Uterus (tissue), 3 donors: ENCODE measurements at regions not wholly inside any gene's neighbourhood (a gene's known extent, or its start where the extent isn't known, plus 50 kb on each side); places are given as distances from the start of the nearest gene placed in this dataset.

Source experiments
- DNase-seq, 2 donors: peaks; one replicate each; pipeline ENCODE4 v3.0.0-alpha.2; 2019 to 2020
- H3K27ac ChIP-seq, 2 donors: fragments of 200-600 bp; sonication (generic); 1 replicate in 1 of 2; 2 replicates in 1 of 2; pipeline ENCODE4 v1.5.1; 2016 to 2018
- H3K27me3 ChIP-seq, 2 donors: fragments of 200-600 bp; sonication (generic); one replicate each; pipeline ENCODE4 v1.5.1; 2018 to 2019; ENCODE audit warnings: control low read depth in 1 of 2
- H3K36me3 ChIP-seq, 2 donors: fragments of 200-600 bp; sonication (generic); one replicate each; pipeline ENCODE4 v1.5.1; 2019; ENCODE audit warnings: control low read depth in 1 of 2
- H3K4me1 ChIP-seq, 2 donors: fragments of 200-600 bp; sonication (generic); one replicate each; pipeline ENCODE4 v1.5.1; 2018 to 2019; ENCODE audit warnings: control low read depth in 1 of 2
- H3K4me3 ChIP-seq, 2 donors: fragments of 200-600 bp; sonication (generic); 1 replicate in 1 of 2; 2 replicates in 1 of 2; pipeline ENCODE4 v1.5.1; 2018 to 2019; ENCODE audit warnings: mild to moderate bottlenecking in 1 of 2
- H3K9me3 ChIP-seq, 2 donors: fragments of 200-600 bp; sonication (generic); one replicate each; pipeline ENCODE4 v1.5.1; 2019; ENCODE audit warnings: control low read depth in 1 of 2
- CTCF ChIP-seq, 4 experiments: fragments of 200-600 bp in 2 of 4; fragments of 450-650 bp in 2 of 4; sonication (generic) in 2 of 4; IDR thresholded peaks; one replicate each; pipeline ENCODE4 v1.5.1; 2016 to 2019; ENCODE audit warnings: antibody characterized with exemption in 4 of 4, mild to moderate bottlenecking in 2 of 4, moderate library complexity in 1 of 4
- POLR2A ChIP-seq, 2 donors: fragments of 450-650 bp; IDR thresholded peaks; one replicate each; pipeline ENCODE4 v1.6.1; 2016; ENCODE audit warnings: antibody characterized with exemption in 2 of 2, mild to moderate bottlenecking in 1 of 2, moderate library complexity in 1 of 2
- intact Hi-C: fragments of 100-400 bp; cut with DNase I; formaldehyde crosslinking; loops from one replicate; pipeline ENCODE4 v1.15.1; 2023; ENCODE audit warnings: low total_unique reads
- donor health status: DM: yes; HTN: yes; CAD: no.

DNA sequence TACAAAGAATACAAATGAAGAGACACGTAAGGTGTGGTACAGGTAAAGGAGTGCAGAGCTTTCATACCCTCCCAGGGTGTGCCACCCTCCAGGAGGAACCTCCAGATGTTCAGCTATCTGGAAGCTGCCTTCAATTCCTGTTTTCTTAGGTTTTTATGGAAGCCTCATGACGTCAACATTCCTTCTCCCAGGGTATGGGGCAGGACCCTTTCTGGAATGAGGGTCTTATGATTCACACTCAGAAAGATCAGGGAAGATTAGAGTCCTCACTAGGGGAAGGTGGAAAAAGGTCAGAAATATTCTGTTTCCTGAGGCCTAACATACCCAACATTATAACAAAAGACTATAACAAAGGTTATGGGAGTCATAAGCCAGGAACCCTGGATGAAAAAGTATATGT, 99.8 kb upstream of the PLCL2 start:
- Histone ChIP-seq H3K4me1 (no peaks in the 10 kb centered on the region), H3K27ac (no peak overlapping the region), H3K4me3 (no peak overlapping the region), H3K36me3 (no peaks in the 10 kb centered on the region), H3K27me3 (no peaks in the 10 kb centered on the region), H3K9me3 (no peaks in the 10 kb centered on the region)
- TF ChIP-seq POLR2A (IDR thresholded peaks at IDR 0.05) (no peak), CTCF (IDR thresholded peaks at IDR 0.05) (no peak)
- intact Hi-C loops = no loop called here
- no peak for DNase-seq

- intact Hi-C loops = no loop called here
- H3K9me3 ChIP-seq = no peaks in the 10 kb centered on the region
These were observed 99.3 kb upstream of the PLCL2 start for GRCh38 chr3:16785465-16785864.

DNA sequence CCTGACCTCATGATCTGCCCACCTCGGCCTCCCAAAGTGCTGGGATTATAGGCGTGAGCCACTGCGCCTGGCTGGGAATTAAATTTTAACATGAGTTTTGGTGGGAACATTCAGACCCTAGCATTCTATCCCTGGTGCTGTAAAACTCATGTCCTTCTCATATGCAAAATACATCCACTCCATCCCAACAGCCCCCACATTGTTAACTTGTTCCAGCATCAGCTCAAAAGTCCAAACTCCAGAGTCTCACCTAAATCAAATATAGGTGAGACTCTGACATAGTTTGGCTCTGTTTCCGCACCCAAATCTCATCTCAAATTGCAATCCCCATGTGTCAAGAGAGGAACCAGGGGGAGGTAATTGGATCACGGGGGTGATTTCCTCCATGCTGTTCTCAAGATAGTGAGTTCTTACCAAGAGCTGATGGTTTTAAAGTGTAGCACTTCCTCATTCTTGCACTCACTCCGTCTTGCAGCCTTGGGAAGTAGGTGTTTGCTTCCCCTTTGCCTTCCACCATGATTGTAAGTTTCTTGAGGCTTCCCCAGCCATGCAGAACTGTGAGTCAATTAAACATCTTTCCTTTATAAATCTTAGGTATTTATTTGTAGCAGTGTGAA, 96.2 kb upstream of the PLCL2 start:
- no peaks in the 10 kb centered on the region for H3K36me3 ChIP-seq
- DNase-seq = no peak
- no peak overlapping the region for H3K27ac ChIP-seq
- H3K4me1 ChIP-seq = no peaks in the 10 kb centered on the region
- no peak overlapping the region for H3K4me3 ChIP-seq
- H3K9me3 ChIP-seq = no peaks in the 10 kb centered on the region
- intact Hi-C loops = no loop called here
- H3K27me3 ChIP-seq = no peaks in the 10 kb centered on the region
- TF ChIP-seq POLR2A (IDR thresholded peaks at IDR 0.05) (no peak), CTCF (IDR thresholded peaks at IDR 0.05) (no peak)

More at GRCh38 chr3:16785465-16785864, 99.3 kb upstream of the PLCL2 start:
- no peak for TF ChIP-seq CTCF (IDR thresholded peaks at IDR 0.05)
- TF ChIP-seq POLR2A (IDR thresholded peaks at IDR 0.05) = no peak
- Histone ChIP-seq H3K36me3 (no peaks in the 10 kb centered on the region), H3K4me1 (no peaks in the 10 kb centered on the region), H3K27ac (no peak overlapping the region), H3K4me3 (no peak overlapping the region), H3K27me3 (no peaks in the 10 kb centered on the region)
- no peak for DNase-seq

GRCh38 chr3:16789344-16790120, 95.2 kb upstream of the PLCL2 start:
- H3K27me3 ChIP-seq = no peaks in the 10 kb centered on the region
- intact Hi-C loops = no loop called here
- H3K9me3 ChIP-seq = no peaks in the 10 kb centered on the region
- H3K4me3 ChIP-seq = no peak overlapping the region
- no peaks in the 10 kb centered on the region for H3K4me1 ChIP-seq
- no peak overlapping the region for H3K27ac ChIP-seq
- no peaks in the 10 kb centered on the region for H3K36me3 ChIP-seq
- no peak for TF ChIP-seq POLR2A (IDR thresholded peaks at IDR 0.05)
- TF ChIP-seq CTCF (IDR thresholded peaks at IDR 0.05) = no peak
- DNase-seq = no peak
